ENCODE measurements at regions not wholly inside any gene's neighbourhood (a gene's known extent, or its start where the extent isn't known, plus 50 kb on each side); places are given as distances from the start of the nearest gene placed in this dataset.
"Not testable (repeated sequence)": the region's sequence is repeated elsewhere in the genome, so short reads cannot be mapped to it uniquely, and the experiment has no call there.

DNA sequence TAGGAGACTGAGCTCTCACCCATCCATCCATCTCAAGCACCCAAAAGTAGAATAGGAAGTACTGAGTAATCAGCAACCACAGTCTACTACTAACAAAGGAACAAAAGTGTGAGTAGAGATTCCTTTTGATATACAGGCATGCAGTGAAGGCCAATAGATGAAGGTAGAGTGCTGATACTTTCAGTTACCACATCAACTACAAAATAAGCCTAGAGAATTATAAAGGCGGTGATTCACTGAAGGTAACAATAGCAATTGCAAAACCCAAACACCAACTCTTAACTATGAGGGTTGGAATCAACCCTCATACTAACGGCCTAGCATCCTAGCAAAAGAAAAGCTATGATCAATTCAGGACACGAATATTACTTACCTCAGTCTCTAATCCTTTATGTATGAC, 992.6 kb downstream of the DNAH5 start:
- H3K4me3 ChIP-seq = no peak overlapping the region
- no peaks in the 10 kb centered on the region for H3K27me3 ChIP-seq
- 83% methylated on average over 3 of the region's 3 CpGs for WGBS
- no peak overlapping the region for H3K27ac ChIP-seq (replicated peaks in 1 of 4)
- H3K9me3 ChIP-seq = no peaks in the 10 kb centered on the region
- intact Hi-C loops (cut with DNase I) = no loop called here
- H3K36me3 ChIP-seq = no peaks in the 10 kb centered on the region
- DNase-seq (ENCODE audit: extremely low spot score) = no peak
- no peaks in the 10 kb centered on the region for H3K4me1 ChIP-seq
- no peak for TF ChIP-seq POLR2A (IDR thresholded peaks at IDR 0.05; ENCODE audit: low read depth)
- no peak for TF ChIP-seq EP300 (IDR thresholded peaks at IDR 0.05)
- TF ChIP-seq POLR2AphosphoS5 (IDR thresholded peaks at IDR 0.05) = no peak
- TF ChIP-seq, protein P1, sequence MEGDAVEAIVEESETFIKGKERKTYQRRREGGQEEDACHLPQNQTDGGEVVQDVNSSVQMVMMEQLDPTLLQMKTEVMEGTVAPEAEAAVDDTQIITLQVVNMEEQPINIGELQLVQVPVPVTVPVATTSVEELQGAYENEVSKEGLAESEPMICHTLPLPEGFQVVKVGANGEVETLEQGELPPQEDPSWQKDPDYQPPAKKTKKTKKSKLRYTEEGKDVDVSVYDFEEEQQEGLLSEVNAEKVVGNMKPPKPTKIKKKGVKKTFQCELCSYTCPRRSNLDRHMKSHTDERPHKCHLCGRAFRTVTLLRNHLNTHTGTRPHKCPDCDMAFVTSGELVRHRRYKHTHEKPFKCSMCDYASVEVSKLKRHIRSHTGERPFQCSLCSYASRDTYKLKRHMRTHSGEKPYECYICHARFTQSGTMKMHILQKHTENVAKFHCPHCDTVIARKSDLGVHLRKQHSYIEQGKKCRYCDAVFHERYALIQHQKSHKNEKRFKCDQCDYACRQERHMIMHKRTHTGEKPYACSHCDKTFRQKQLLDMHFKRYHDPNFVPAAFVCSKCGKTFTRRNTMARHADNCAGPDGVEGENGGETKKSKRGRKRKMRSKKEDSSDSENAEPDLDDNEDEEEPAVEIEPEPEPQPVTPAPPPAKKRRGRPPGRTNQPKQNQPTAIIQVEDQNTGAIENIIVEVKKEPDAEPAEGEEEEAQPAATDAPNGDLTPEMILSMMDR (IDR thresholded peaks at IDR 0.05) = no peak

DNA sequence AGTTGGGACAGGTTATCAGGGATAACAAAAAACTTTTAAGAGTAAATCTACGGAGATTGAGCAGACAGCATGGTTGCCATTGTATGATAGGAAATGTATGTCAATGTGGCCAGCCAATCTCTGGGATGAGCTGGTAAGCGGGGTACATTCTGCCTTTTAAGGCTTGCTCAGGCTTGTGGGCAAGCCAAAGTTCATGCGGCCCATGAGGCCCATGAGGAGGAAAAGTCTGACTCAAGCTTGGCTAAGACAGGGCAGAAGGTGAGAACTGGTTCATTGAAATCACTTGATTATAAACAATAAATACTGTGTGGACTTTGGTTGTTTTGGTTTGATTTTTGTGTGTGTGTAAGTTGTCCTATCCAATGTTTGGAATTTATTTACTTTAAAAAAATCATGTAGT, 997.1 kb downstream of the DNAH5 start:
- intact Hi-C loops (cut with DNase I) = no loop called here
- TF ChIP-seq, protein P1 (IDR thresholded peaks at IDR 0.05) = no peak
- TF ChIP-seq EP300 (IDR thresholded peaks at IDR 0.05) (no peak), POLR2A (IDR thresholded peaks at IDR 0.05; ENCODE audit: low read depth) (no peak), POLR2AphosphoS5 (IDR thresholded peaks at IDR 0.05) (no peak)
- no peaks in the 10 kb centered on the region for H3K36me3 ChIP-seq
- no peak for DNase-seq (ENCODE audit: extremely low spot score)
- H3K9me3 ChIP-seq = no peaks in the 10 kb centered on the region
- no peak overlapping the region for H3K4me3 ChIP-seq
- H3K27me3 ChIP-seq = no peaks in the 10 kb centered on the region
- 81% methylated on average over 3 of the region's 3 CpGs for WGBS
- no peaks in the 10 kb centered on the region for H3K4me1 ChIP-seq
- H3K27ac ChIP-seq (replicated peaks in 1 of 4) = no peak overlapping the region

DNA sequence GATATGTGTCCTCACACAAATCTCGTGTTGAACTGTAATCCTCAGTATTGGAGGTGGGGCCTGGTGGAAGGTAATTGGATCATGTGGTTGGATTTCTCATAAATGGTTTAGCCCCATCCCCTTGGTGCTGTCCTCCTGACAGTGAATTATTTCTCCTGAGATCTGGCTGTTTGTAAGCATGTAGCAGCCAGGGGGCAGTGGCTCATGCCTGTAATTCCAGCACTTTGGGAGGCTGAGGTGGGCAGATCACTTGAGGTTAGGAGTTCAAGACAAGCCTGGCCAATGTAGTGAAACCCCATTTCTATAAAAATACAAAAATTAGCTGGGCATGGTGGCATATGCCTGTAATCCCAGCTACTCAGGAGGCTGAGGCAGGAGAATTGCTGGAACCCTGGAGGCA, 999.0 kb downstream of the DNAH5 start:
- H3K4me3 ChIP-seq; H3K4me1 ChIP-seq; intact Hi-C loops (cut with DNase I); DNase-seq (ENCODE audit: extremely low spot score); H3K36me3 ChIP-seq; H3K27me3 ChIP-seq; H3K27ac ChIP-seq (replicated peaks in 1 of 4); H3K9me3 ChIP-seq: not testable (repeated sequence)
- 64% methylated on average over 1 of the region's 1 CpG for WGBS

DNA sequence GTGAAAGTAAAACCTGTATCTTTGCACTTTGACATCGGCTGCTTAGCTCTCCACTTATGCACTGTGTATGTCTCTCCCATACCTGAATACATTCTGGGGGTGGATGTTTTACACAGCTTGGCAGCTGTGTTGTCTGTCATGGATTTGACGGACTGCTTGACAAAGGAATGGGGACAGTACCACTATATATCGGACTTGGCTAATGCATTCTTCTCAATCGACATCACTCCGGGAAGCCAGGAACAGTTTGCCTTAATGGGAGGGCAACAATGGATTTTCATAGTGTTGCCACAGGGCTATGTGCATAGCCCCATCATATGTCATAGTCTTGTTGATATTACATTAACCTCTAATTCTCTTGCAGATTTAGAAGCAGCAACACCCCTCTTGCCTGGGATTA, 1008.3 kb downstream of the DNAH5 start:
- H3K27ac ChIP-seq (replicated peaks in 1 of 4) = no peak overlapping the region
- no peaks in the 10 kb centered on the region for H3K9me3 ChIP-seq
- no peak overlapping the region for H3K4me3 ChIP-seq
- no peak for DNase-seq (ENCODE audit: extremely low spot score)
- no peaks in the 10 kb centered on the region for H3K4me1 ChIP-seq
- H3K36me3 ChIP-seq = no peaks in the 10 kb centered on the region
- TF ChIP-seq POLR2AphosphoS5 (IDR thresholded peaks at IDR 0.05) = no peak
- TF ChIP-seq POLR2A (IDR thresholded peaks at IDR 0.05; ENCODE audit: low read depth) = no peak
- TF ChIP-seq EP300 (IDR thresholded peaks at IDR 0.05) = no peak
- TF ChIP-seq, protein P1 (IDR thresholded peaks at IDR 0.05) = no peak
- no peaks in the 10 kb centered on the region for H3K27me3 ChIP-seq
- intact Hi-C loops (cut with DNase I) = no loop called here
- WGBS = 92% methylated on average over 5 of the region's 5 CpGs

DNA sequence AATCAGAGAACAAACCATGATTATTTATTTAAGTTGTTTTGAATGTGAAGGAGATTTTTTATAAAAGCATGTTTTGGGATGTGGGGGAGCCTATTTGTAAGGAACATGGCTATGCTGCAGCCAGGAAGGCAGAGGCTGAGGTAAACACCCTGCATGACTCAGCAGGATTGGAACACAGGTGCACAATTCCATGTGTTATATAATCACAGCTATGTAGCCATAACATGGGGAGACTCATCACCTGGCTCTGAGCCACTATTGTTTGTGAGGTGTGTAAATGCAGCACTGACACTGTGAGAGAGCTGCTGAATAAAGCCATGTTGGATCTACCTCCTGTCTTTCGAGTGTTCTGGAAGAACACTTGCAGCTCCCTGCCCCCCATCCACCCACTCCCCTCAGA, 1009.8 kb downstream of the DNAH5 start:
- no peak for DNase-seq (ENCODE audit: extremely low spot score)
- Histone ChIP-seq H3K36me3 (no peaks in the 10 kb centered on the region), H3K27ac (replicated peaks in 1 of 4) (no peak overlapping the region), H3K4me1 (no peaks in the 10 kb centered on the region), H3K9me3 (no peaks in the 10 kb centered on the region), H3K27me3 (no peaks in the 10 kb centered on the region), H3K4me3 (no peak overlapping the region)
- WGBS = 63% methylated on average over 1 of the region's 1 CpG
- intact Hi-C loops (cut with DNase I) = no loop called here
- TF ChIP-seq POLR2A (IDR thresholded peaks at IDR 0.05; ENCODE audit: low read depth) (no peak), POLR2AphosphoS5 (IDR thresholded peaks at IDR 0.05) (no peak), EP300 (IDR thresholded peaks at IDR 0.05) (no peak)
- TF ChIP-seq, protein P1 (IDR thresholded peaks at IDR 0.05) = no peak

Data from esophagus muscularis mucosa (tissue), 4 donors.